ENCODE measurements at regions not wholly inside any gene's neighbourhood (a gene's known extent, or its start where the extent isn't known, plus 50 kb on each side); places are given as distances from the start of the nearest gene placed in this dataset.
"Not testable (repeated sequence)": the region's sequence is repeated elsewhere in the genome, so short reads cannot be mapped to it uniquely, and the experiment has no call there.

GRCh38 chr7:24390376-24391157 lies 106.6 kb downstream of the NPY start:
- H3K27ac ChIP-seq (replicated peaks) = no peak overlapping the region
- no peaks in the 10 kb centered on the region for H3K27me3 ChIP-seq (ENCODE audit: insufficient read depth, poor library complexity, severe bottlenecking)
- no peak overlapping the region for H3K4me3 ChIP-seq (replicated peaks; ENCODE audit: insufficient read depth, low read length)
- TF ChIP-seq POLR2AphosphoS5 (IDR thresholded peaks at IDR 0.05; ENCODE audit: low read depth) (no peak), CTCF (IDR thresholded peaks at IDR 0.05; ENCODE audit: insufficient read depth, low read length) (no peak), GABPA (IDR thresholded peaks at IDR 0.05; ENCODE audit: low read depth) (no peak), SPI1 (IDR thresholded peaks at IDR 0.05; ENCODE audit: borderline replicate concordance, low read depth) (no peak), REST (IDR thresholded peaks at IDR 0.05; ENCODE audit: insufficient replicate concordance, low read depth) (no peak)
- DNase-seq (ENCODE audit: low read depth in 1 of 2, low spot score in 1 of 2) = no peak

- DNase-seq (ENCODE audit: low read depth in 1 of 2, low spot score in 1 of 2) = no peak
- Histone ChIP-seq H3K27me3 (ENCODE audit: insufficient read depth, poor library complexity, severe bottlenecking) (no peaks in the 10 kb centered on the region), H3K4me3 (replicated peaks; ENCODE audit: insufficient read depth, low read length) (no peak overlapping the region), H3K27ac (replicated peaks) (no peak overlapping the region)
- TF ChIP-seq REST (IDR thresholded peaks at IDR 0.05; ENCODE audit: insufficient replicate concordance, low read depth) = no peak
- no peak for TF ChIP-seq POLR2AphosphoS5 (IDR thresholded peaks at IDR 0.05; ENCODE audit: low read depth)
- TF ChIP-seq CTCF (IDR thresholded peaks at IDR 0.05; ENCODE audit: insufficient read depth, low read length) = no peak
- no peak for TF ChIP-seq GABPA (IDR thresholded peaks at IDR 0.05; ENCODE audit: low read depth)
- TF ChIP-seq SPI1 (IDR thresholded peaks at IDR 0.05; ENCODE audit: borderline replicate concordance, low read depth) = no peak
These were observed 108.8 kb downstream of the NPY start for GRCh38 chr7:24392774-24393173.

- Histone ChIP-seq H3K27me3 (ENCODE audit: insufficient read depth, poor library complexity, severe bottlenecking) (no peaks in the 10 kb centered on the region), H3K27ac (replicated peaks) (no peak overlapping the region), H3K4me3 (replicated peaks; ENCODE audit: insufficient read depth, low read length) (no peak overlapping the region)
- TF ChIP-seq POLR2AphosphoS5 (IDR thresholded peaks at IDR 0.05; ENCODE audit: low read depth) (no peak), REST (IDR thresholded peaks at IDR 0.05; ENCODE audit: insufficient replicate concordance, low read depth) (no peak), CTCF (IDR thresholded peaks at IDR 0.05; ENCODE audit: insufficient read depth, low read length) (no peak), SPI1 (IDR thresholded peaks at IDR 0.05; ENCODE audit: borderline replicate concordance, low read depth) (no peak), GABPA (IDR thresholded peaks at IDR 0.05; ENCODE audit: low read depth) (no peak)
- DNase-seq (ENCODE audit: low read depth in 1 of 2, low spot score in 1 of 2) = no peak
These were observed 111.5 kb downstream of the NPY start for GRCh38 chr7:24395512-24395911.

GRCh38 chr7:24396387-24396786 lies 112.4 kb downstream of the NPY start:
- not testable (repeated sequence) for DNase-seq (ENCODE audit: low read depth in 1 of 2, low spot score in 1 of 2); H3K4me3 ChIP-seq (replicated peaks; ENCODE audit: insufficient read depth, low read length); H3K27ac ChIP-seq (replicated peaks); H3K27me3 ChIP-seq (ENCODE audit: insufficient read depth, poor library complexity, severe bottlenecking)
